ENCODE measurements at regions not wholly inside any gene's neighbourhood (a gene's known extent, or its start where the extent isn't known, plus 50 kb on each side); places are given as distances from the start of the nearest gene placed in this dataset.

DNA sequence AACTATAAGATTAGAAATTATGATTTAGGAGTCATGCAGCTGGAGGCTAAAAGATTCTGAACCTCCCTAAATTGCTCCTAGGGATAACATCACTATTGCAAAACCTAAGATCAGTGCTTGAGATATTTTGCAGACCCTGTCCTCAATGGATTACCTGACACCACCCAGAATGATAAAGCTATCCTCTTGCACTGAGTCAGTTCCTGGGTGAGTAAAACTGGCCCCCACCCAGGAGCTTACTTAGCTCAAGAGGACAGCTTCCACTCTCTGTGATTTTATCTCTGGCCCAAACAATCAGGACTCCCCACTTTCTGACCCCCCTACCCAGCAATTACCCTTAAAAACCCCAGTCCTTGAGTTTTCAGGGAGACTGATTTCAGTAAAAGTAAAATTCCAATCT, 2074.4 kb upstream of the RAG2 start:
- no peak overlapping the region for H3K23ac ChIP-seq (ENCODE audit: insufficient read length, low read depth, low read length)
- H3K27ac Mint-ChIP-seq, result peak overlapping the region in 2 of 3 experiments; percentile 39 to 71; a peak in 2 of 7 replicates
- H3K9me3 ChIP-seq (ENCODE audit: control insufficient read depth, low read depth, low read length), result no peaks in the 10 kb centered on the region
- no peak overlapping the region for H2BK20ac ChIP-seq (ENCODE audit: low read depth, low read length, poor library complexity, severe bottlenecking)
- H3T11ph ChIP-seq (ENCODE audit: low read length), result no peak overlapping the region
- H2BK15ac ChIP-seq (ENCODE audit: low read depth, low read length), result no peak overlapping the region
- no peak overlapping the region for H3K4me3 Mint-ChIP-seq
- TF ChIP-seq, protein P1, sequence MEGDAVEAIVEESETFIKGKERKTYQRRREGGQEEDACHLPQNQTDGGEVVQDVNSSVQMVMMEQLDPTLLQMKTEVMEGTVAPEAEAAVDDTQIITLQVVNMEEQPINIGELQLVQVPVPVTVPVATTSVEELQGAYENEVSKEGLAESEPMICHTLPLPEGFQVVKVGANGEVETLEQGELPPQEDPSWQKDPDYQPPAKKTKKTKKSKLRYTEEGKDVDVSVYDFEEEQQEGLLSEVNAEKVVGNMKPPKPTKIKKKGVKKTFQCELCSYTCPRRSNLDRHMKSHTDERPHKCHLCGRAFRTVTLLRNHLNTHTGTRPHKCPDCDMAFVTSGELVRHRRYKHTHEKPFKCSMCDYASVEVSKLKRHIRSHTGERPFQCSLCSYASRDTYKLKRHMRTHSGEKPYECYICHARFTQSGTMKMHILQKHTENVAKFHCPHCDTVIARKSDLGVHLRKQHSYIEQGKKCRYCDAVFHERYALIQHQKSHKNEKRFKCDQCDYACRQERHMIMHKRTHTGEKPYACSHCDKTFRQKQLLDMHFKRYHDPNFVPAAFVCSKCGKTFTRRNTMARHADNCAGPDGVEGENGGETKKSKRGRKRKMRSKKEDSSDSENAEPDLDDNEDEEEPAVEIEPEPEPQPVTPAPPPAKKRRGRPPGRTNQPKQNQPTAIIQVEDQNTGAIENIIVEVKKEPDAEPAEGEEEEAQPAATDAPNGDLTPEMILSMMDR (conservative IDR thresholded peaks at IDR 0.05), result no peak
- H3K14ac ChIP-seq (ENCODE audit: insufficient read depth, low read length), result no peak overlapping the region
- H3K36me3 Mint-ChIP-seq (ENCODE audit: insufficient read depth in 1 of 3, low read depth in 3 of 3), result no peaks in the 10 kb centered on the region
- H3K4ac ChIP-seq (ENCODE audit: low read depth, low read length), result no peak overlapping the region
- no peak overlapping the region for H3K27ac ChIP-seq (ENCODE audit: insufficient read length, low read depth, low read length)
- no peaks in the 10 kb centered on the region for H3K23me2 ChIP-seq (ENCODE audit: insufficient read length, low read depth, low read length, poor library complexity, severe bottlenecking)
- no peak overlapping the region for H2BK120ac ChIP-seq (ENCODE audit: low read depth, low read length, poor library complexity, severe bottlenecking)
- H4K20me1 ChIP-seq (ENCODE audit: control insufficient read depth, insufficient read depth, insufficient read length), result no peaks in the 10 kb centered on the region
- no peak overlapping the region for H2AK5ac ChIP-seq (ENCODE audit: insufficient read length, low read length)
- H2BK5ac ChIP-seq (ENCODE audit: insufficient read length, low read length), result no peak overlapping the region
- no peaks in the 10 kb centered on the region for H3K27me3 ChIP-seq (ENCODE audit: insufficient read depth, low read length)
- no peak overlapping the region for H2AFZ ChIP-seq (ENCODE audit: low read length)
- no peaks in the 10 kb centered on the region; a peak in 3 of 5 replicates for H3K9me3 Mint-ChIP-seq
- no peak overlapping the region for H2BK12ac ChIP-seq (ENCODE audit: insufficient read length, low read depth, low read length)
- H3K18ac ChIP-seq (ENCODE audit: insufficient read length, low read depth, low read length), result no peak overlapping the region
- no peak overlapping the region for H3K9ac ChIP-seq (ENCODE audit: extremely low read depth, insufficient read length, low read length)
- H3K4me1 Mint-ChIP-seq, result no peaks in the 10 kb centered on the region
- H3K27me3 Mint-ChIP-seq (ENCODE audit: low read depth), result no peaks in the 10 kb centered on the region; the same call in 1 of the 2 replicates
- H3K4me1 ChIP-seq (ENCODE audit: insufficient read depth, low read length), result no peaks in the 10 kb centered on the region
- no peak overlapping the region for H4K8ac ChIP-seq (replicated peaks; ENCODE audit: insufficient read length, low read depth, low read length)
- H3K56ac ChIP-seq (ENCODE audit: insufficient read length, low read depth, low read length), result no peak overlapping the region
- H4K5ac ChIP-seq (ENCODE audit: insufficient read length, low read depth, low read length), result no peak overlapping the region
- no peak overlapping the region for H3K4me2 ChIP-seq (ENCODE audit: insufficient read depth, insufficient read length, low read length)
- DNase-seq, result no peak
- no peak overlapping the region for H4K91ac ChIP-seq (ENCODE audit: insufficient read length, low read depth, low read length)
- no peaks in the 10 kb centered on the region for H3K79me2 ChIP-seq (ENCODE audit: insufficient read depth, low read length)
- no peaks in the 10 kb centered on the region for H3K79me1 ChIP-seq (ENCODE audit: insufficient read depth, low read depth, low read length, poor library complexity, severe bottlenecking)
